IMR-90 (cell line): ENCODE measurements at regions not wholly inside any gene's neighbourhood (a gene's known extent, or its start where the extent isn't known, plus 50 kb on each side); places are given as distances from the start of the nearest gene placed in this dataset.

Experiments
- BHLHE40 ChIP-seq: fragments of 150-350 bp; IDR thresholded peaks from 2 replicates; pipeline ENCODE4 v1.6.1; 2016; ENCODE audit warnings: mild to moderate bottlenecking, low read depth, low read length
- CEBPB ChIP-seq: IDR thresholded peaks from 2 replicates; pipeline ENCODE4 v1.6.1; 2012; ENCODE audit warnings: low read depth, low read length, improper control_type of control experiment
- CHD1 ChIP-seq: IDR thresholded peaks from 2 replicates; pipeline ENCODE4 v1.6.1; 2012; ENCODE audit warnings: low read depth, low read length, improper control_type of control experiment
- CTCF ChIP-seq: conservative IDR thresholded peaks from 2 replicates; pipeline ENCODE4 v1.5.1; 2012; ENCODE audit warnings: mild to moderate bottlenecking, low read depth, low read length, improper control_type of control experiment
- MAFK ChIP-seq: IDR thresholded peaks from 2 replicates; pipeline ENCODE4 v1.6.1; 2012; ENCODE audit warnings: low read depth, low read length, improper control_type of control experiment
- MAZ ChIP-seq: IDR thresholded peaks from 2 replicates; pipeline ENCODE4 v1.6.1; 2012; ENCODE audit warnings: low read depth, mild to moderate bottlenecking, low read length, improper control_type of control experiment, moderate library complexity, borderline replicate concordance
- MXI1 ChIP-seq: IDR thresholded peaks from 2 replicates; pipeline ENCODE4 v1.6.1; 2012; ENCODE audit warnings: low read depth, mild to moderate bottlenecking, low read length, moderate library complexity, borderline replicate concordance
- NFE2L2 ChIP-seq: fragments of 150-350 bp; IDR thresholded peaks from 2 replicates; pipeline ENCODE4 v1.6.1; 2016; ENCODE audit warnings: low read depth, mild to moderate bottlenecking, low read length
- POLR2A ChIP-seq: IDR thresholded peaks from 2 replicates; pipeline ENCODE4 v1.6.1; 2012; ENCODE audit warnings: mild to moderate bottlenecking, low read depth, low read length
- RAD21 ChIP-seq: IDR thresholded peaks from 2 replicates; pipeline ENCODE4 v1.6.1; 2012; ENCODE audit warnings: low read length, improper control_type of control experiment
- RFX5 ChIP-seq: IDR thresholded peaks from 2 replicates; pipeline ENCODE4 v1.8.0; 2012; ENCODE audit warnings: low read depth, mild to moderate bottlenecking, low read length, moderate library complexity
- SMC3 ChIP-seq: fragments of 150-350 bp; IDR thresholded peaks from 2 replicates; pipeline ENCODE4 v1.6.1; 2016; ENCODE audit warnings: low read depth, mild to moderate bottlenecking, antibody characterized with exemption, low read length, moderate library complexity

GRCh38 chr7:106358103-106358663, 73.4 kb upstream of the NAMPT start:
- no peak for TF ChIP-seq CTCF
- TF ChIP-seq NFE2L2: no peak
- no peak for TF ChIP-seq POLR2A
- no peak for TF ChIP-seq SMC3
- TF ChIP-seq BHLHE40: no peak
- TF ChIP-seq RFX5: no peak
- TF ChIP-seq MXI1: no peak
- TF ChIP-seq RAD21: no peak
- TF ChIP-seq CHD1: no peak
- peak; percentile 27; the same call in 1 of the 2 replicates for TF ChIP-seq CEBPB
- no peak for TF ChIP-seq MAFK
- TF ChIP-seq MAZ: no peak
